ENCODE measurements at regions not wholly inside any gene's neighbourhood (a gene's known extent, or its start where the extent isn't known, plus 50 kb on each side); places are given as distances from the start of the nearest gene placed in this dataset.
"Not testable (repeated sequence)": the region's sequence is repeated elsewhere in the genome, so short reads cannot be mapped to it uniquely, and the experiment has no call there.

GRCh38 chr14:65847931-65848330, 435.4 kb downstream of the FUT8 start:
- DNase-seq; H3K27me3 Mint-ChIP-seq; H3K4me3 Mint-ChIP-seq; H3K36me3 Mint-ChIP-seq (ENCODE audit: low read depth); H3K9me3 Mint-ChIP-seq; ATAC-seq; H3K27ac Mint-ChIP-seq: not testable (repeated sequence)
- peaks cover 60% of the 10 kb centered on the region for H3K4me1 Mint-ChIP-seq

- Mint-ChIP-seq H3K9me3 (peaks cover 8% of the 10 kb centered on the region), H3K4me3 (no peak overlapping the region), H3K27me3 (no peaks in the 10 kb centered on the region)
These were observed 436.6 kb downstream of the FUT8 start for GRCh38 chr14:65849091-65849490.

GRCh38 chr14:65849558-65849957, 437.0 kb downstream of the FUT8 start:
- peaks cover 11% of the 10 kb centered on the region for H3K9me3 Mint-ChIP-seq
- no peak overlapping the region for H3K4me3 Mint-ChIP-seq
- H3K36me3 Mint-ChIP-seq (ENCODE audit: low read depth) = peaks cover 2% of the 10 kb centered on the region
- H3K27ac Mint-ChIP-seq = no peak overlapping the region
- peaks cover 50% of the 10 kb centered on the region for H3K4me1 Mint-ChIP-seq
- no peaks in the 10 kb centered on the region for H3K27me3 Mint-ChIP-seq
- ATAC-seq (no peak), DNase-seq (no peak)

More at GRCh38 chr14:65849091-65849490, 436.6 kb downstream of the FUT8 start:
- Mint-ChIP-seq H3K27ac (no peak overlapping the region), H3K4me1 (peaks cover 54% of the 10 kb centered on the region), H3K36me3 (ENCODE audit: low read depth) (peaks cover 2% of the 10 kb centered on the region)
- DNase-seq (no peak), ATAC-seq (no peak)

- peak; percentile 91 for ATAC-seq
- no peak overlapping the region for H3K27ac Mint-ChIP-seq
- H3K4me1 Mint-ChIP-seq = peaks cover 48% of the 10 kb centered on the region
- no peak overlapping the region for H3K4me3 Mint-ChIP-seq
- DNase-seq = peak; percentile 31
- H3K9me3 Mint-ChIP-seq = peaks cover 12% of the 10 kb centered on the region
- no peaks in the 10 kb centered on the region for H3K27me3 Mint-ChIP-seq
- H3K36me3 Mint-ChIP-seq (ENCODE audit: low read depth) = peaks cover 2% of the 10 kb centered on the region
These were observed 438.1 kb downstream of the FUT8 start for GRCh38 chr14:65850429-65851135.

GRCh38 chr14:65852689-65853088, 440.2 kb downstream of the FUT8 start:
- Mint-ChIP-seq H3K4me1 (peaks cover 29% of the 10 kb centered on the region), H3K36me3 (ENCODE audit: low read depth) (peaks cover 2% of the 10 kb centered on the region), H3K27me3 (no peaks in the 10 kb centered on the region), H3K9me3 (peaks cover 8% of the 10 kb centered on the region), H3K27ac (no peak overlapping the region), H3K4me3 (no peak overlapping the region)
- no peak for DNase-seq
- ATAC-seq = no peak

- ATAC-seq (no peak), DNase-seq (no peak)
- Mint-ChIP-seq H3K27ac (no peak overlapping the region), H3K4me3 (no peak overlapping the region), H3K9me3 (peaks cover 8% of the 10 kb centered on the region), H3K4me1 (peaks cover 25% of the 10 kb centered on the region), H3K27me3 (no peaks in the 10 kb centered on the region), H3K36me3 (ENCODE audit: low read depth) (peaks cover 2% of the 10 kb centered on the region)
These were observed 441.0 kb downstream of the FUT8 start for GRCh38 chr14:65853407-65853955.

- H3K4me3 Mint-ChIP-seq = no peak overlapping the region
- no peak overlapping the region for H3K27ac Mint-ChIP-seq
- peaks cover 4% of the 10 kb centered on the region for H3K9me3 Mint-ChIP-seq
- ATAC-seq = no peak
- peaks cover 22% of the 10 kb centered on the region for H3K4me1 Mint-ChIP-seq
- no peaks in the 10 kb centered on the region for H3K36me3 Mint-ChIP-seq (ENCODE audit: low read depth)
- no peak for DNase-seq
- no peaks in the 10 kb centered on the region for H3K27me3 Mint-ChIP-seq
These were observed 441.7 kb downstream of the FUT8 start for GRCh38 chr14:65854215-65854614.

GRCh38 chr14:65860956-65861611, 448.6 kb downstream of the FUT8 start:
- Mint-ChIP-seq H3K4me3 (no peak overlapping the region), H3K9me3 (peaks cover 4% of the 10 kb centered on the region), H3K27ac (no peak overlapping the region), H3K36me3 (ENCODE audit: low read depth) (no peaks in the 10 kb centered on the region), H3K4me1 (peaks cover 51% of the 10 kb centered on the region), H3K27me3 (no peaks in the 10 kb centered on the region)
- no peak for ATAC-seq
- DNase-seq = no peak

- Mint-ChIP-seq H3K4me1 (peaks cover 57% of the 10 kb centered on the region), H3K27me3 (no peaks in the 10 kb centered on the region), H3K27ac (no peak overlapping the region), H3K9me3 (peaks cover under 1% of the 10 kb centered on the region), H3K4me3 (no peak overlapping the region), H3K36me3 (ENCODE audit: low read depth) (no peaks in the 10 kb centered on the region)
- no peak for ATAC-seq
- DNase-seq = no peak
These were observed 452.0 kb downstream of the FUT8 start for GRCh38 chr14:65864549-65864948.

- Mint-ChIP-seq H3K27ac (no peak overlapping the region), H3K4me1 (peaks cover 57% of the 10 kb centered on the region), H3K27me3 (no peaks in the 10 kb centered on the region), H3K4me3 (no peak overlapping the region), H3K36me3 (ENCODE audit: low read depth) (no peaks in the 10 kb centered on the region), H3K9me3 (no peaks in the 10 kb centered on the region)
- ATAC-seq = no peak
- no peak for DNase-seq
These were observed 452.5 kb downstream of the FUT8 start for GRCh38 chr14:65864984-65865383.

GRCh38 chr14:65866448-65866847, 453.9 kb downstream of the FUT8 start:
- H3K36me3 Mint-ChIP-seq (ENCODE audit: low read depth) = no peaks in the 10 kb centered on the region
- ATAC-seq = no peak
- peaks cover 43% of the 10 kb centered on the region for H3K4me1 Mint-ChIP-seq
- DNase-seq = no peak
- H3K9me3 Mint-ChIP-seq = no peaks in the 10 kb centered on the region
- no peaks in the 10 kb centered on the region for H3K27me3 Mint-ChIP-seq
- no peak overlapping the region for H3K4me3 Mint-ChIP-seq
- no peak overlapping the region for H3K27ac Mint-ChIP-seq

- DNase-seq (no peak), ATAC-seq (no peak)
- H3K9me3 Mint-ChIP-seq = no peaks in the 10 kb centered on the region
- H3K36me3 Mint-ChIP-seq (ENCODE audit: low read depth) = no peaks in the 10 kb centered on the region
- H3K4me1 Mint-ChIP-seq = peaks cover 40% of the 10 kb centered on the region
- H3K4me3 Mint-ChIP-seq = no peak overlapping the region
- H3K27ac Mint-ChIP-seq = no peak overlapping the region
- no peaks in the 10 kb centered on the region for H3K27me3 Mint-ChIP-seq
These were observed 454.4 kb downstream of the FUT8 start for GRCh38 chr14:65866886-65867285.

- no peak overlapping the region for H3K4me3 Mint-ChIP-seq
- no peak overlapping the region for H3K27ac Mint-ChIP-seq
- DNase-seq (no peak), ATAC-seq (no peak)
- no peaks in the 10 kb centered on the region for H3K36me3 Mint-ChIP-seq (ENCODE audit: low read depth)
- peaks cover 36% of the 10 kb centered on the region for H3K4me1 Mint-ChIP-seq
- H3K27me3 Mint-ChIP-seq = no peaks in the 10 kb centered on the region
- no peaks in the 10 kb centered on the region for H3K9me3 Mint-ChIP-seq
These were observed 454.8 kb downstream of the FUT8 start for GRCh38 chr14:65867333-65867732.

GRCh38 chr14:65872536-65872935, 460.0 kb downstream of the FUT8 start:
- Mint-ChIP-seq H3K4me1 (peaks cover 5% of the 10 kb centered on the region), H3K36me3 (ENCODE audit: low read depth) (no peaks in the 10 kb centered on the region), H3K27ac (no peak overlapping the region), H3K9me3 (no peaks in the 10 kb centered on the region), H3K27me3 (no peaks in the 10 kb centered on the region), H3K4me3 (no peak overlapping the region)
- DNase-seq (no peak), ATAC-seq (no peak)

GRCh38 chr14:65877166-65877565, 464.6 kb downstream of the FUT8 start:
- Mint-ChIP-seq H3K4me3 (no peak overlapping the region), H3K27ac (no peak overlapping the region), H3K36me3 (ENCODE audit: low read depth) (no peaks in the 10 kb centered on the region), H3K27me3 (no peaks in the 10 kb centered on the region), H3K4me1 (peaks cover 37% of the 10 kb centered on the region), H3K9me3 (no peaks in the 10 kb centered on the region)
- no peak for DNase-seq
- ATAC-seq = no peak

All from activated naive CD8-positive, alpha-beta T cell treated with anti-CD3 and anti-CD28 coated beads, Interleukin-2, amount 50 U/mL, for 24 hours (primary cell).